Germinal center (tissue), 1 donor: ENCODE measurements at regions not wholly inside any gene's neighbourhood (a gene's known extent, or its start where the extent isn't known, plus 50 kb on each side); places are given as distances from the start of the nearest gene placed in this dataset.
"Not testable (repeated sequence)": the region's sequence is repeated elsewhere in the genome, so short reads cannot be mapped to it uniquely, and the experiment has no call there.

Source experiments
- DNase-seq: peaks from one replicate; pipeline ENCODE4 v3.0.0; 2012; ENCODE audit warnings: mixed read lengths, low spot score

DNA sequence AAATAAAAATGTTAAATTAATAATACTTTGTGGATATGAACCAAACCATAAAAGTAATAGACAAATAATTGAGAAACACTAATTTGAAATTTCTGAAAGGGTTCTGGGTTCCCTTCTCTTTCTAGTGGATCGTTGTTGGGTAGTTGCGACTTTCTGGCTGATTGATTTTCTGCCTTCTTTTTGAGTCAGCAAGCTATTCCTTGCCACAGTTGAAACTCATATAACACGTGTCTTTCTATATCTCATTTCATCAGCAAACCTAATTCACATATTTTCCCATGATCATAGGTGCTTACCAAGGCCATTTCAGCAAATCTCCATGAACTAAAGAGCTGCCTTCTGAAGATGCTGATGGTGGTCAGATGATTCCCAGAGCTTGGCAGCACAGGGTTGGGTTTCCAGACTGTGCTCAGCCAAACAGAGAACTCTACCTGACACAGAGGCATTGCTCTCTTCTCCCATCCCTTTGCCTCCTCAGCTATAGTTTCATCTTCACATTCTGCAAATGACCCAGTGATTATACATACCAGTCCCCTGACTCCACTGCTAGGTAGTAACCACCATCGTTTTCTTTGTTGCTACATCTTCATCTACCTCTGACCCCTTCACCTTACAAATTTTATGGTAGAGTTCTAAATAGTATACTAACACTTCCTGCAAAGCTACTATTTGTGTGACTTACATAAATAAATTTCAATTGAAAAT, 383.9 kb upstream of the DPH6 start:
- DNase-seq: no peak

DNA sequence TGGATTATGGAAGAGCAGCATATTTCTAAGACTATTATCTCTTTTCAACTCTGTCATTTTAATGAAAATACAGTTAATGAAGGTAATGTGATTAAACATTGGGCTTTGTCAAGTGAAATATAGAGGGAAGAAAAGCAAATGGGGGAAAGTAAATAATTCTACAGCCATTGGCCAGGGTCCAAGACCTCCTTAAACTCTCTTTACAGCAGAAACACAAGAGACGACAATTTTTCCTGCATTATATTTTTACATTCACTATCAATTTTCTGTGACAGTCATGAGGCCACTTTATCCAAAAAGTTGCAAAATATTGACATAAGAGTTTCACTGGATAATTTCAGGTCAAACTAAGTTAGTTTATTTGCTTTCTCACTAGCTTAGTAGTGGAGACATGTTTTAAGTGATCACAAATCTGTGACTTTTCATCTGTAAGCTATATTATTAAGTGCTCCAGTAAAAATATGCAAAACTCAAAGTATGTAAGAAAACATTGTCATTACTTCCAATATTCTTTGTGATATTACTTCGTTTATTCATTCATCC, 385.9 kb upstream of the DPH6 start:
- DNase-seq: no peak

DNA sequence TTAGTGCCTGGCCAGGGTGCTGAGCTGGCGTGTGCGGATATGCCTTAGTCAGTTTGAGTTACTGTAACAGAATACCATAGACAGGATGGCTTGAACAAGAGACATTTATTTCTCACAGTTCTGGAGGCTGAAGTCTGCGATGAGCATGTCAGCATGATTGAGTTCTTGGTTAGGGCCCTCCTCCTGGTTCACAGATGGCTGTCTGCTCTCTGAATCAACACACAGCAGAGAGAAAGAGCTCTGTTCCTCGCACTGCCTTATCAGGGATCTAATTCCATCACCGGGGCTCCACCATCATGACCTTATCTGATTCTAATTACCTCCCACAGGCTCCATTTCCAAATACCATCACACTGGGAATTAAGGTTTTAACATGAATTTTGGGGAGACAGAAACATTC, 386.6 kb upstream of the DPH6 start:
- DNase-seq: no peak

- DNase-seq: no peak
These were observed 387.6 kb upstream of the DPH6 start for GRCh38 chr15:35933531-35933930.

DNA sequence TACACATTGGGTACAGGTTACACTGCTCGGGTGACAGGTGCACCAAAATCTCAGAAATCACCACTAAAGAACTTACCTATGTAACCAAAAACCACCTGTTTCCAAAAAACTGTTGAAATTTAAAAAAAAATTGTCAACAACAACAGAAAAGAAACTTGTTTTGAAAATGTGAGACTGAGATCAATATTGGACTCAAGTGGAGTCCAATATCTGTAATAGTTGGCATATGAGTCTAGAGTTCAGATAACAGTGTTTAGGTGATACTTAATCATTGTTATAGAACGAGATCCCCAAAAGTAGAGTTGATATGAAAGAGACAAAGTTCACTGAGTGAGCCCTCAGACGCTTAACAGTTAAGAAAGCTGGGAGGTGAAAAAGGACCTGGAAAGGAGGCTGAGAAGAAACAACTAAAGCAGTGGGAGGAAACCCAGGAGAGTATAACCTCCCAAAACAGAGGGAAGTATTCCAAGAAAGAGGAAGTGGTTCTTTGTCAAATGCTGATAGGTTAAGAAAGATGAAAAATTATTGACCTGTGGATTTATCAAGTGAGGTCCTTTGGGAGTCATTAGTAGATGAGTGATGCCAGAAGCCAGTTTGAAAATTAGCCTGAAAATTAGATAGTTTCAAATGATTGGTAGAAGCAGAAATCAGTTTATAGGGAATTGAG, 388.6 kb upstream of the DPH6 start:
- no peak for DNase-seq

DNA sequence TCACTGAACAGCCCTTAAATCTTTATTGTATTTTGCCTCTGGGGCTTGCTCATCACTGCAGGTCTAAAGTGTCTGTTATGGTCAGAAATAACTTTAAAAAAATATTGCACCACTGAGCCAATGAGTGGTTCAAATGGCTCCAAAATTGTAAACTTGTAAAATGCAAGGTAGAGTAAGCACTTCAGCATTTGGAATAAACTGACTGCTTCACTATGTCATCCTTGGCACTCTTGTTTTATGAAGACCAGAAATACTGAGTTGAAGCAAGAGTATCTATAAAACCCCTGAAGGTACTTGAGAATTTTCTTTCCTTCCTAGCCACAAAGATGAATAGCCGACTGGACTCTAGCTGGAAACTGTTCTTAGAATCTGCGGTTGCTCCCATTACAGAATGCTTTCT, 390.3 kb upstream of the DPH6 start:
- no peak for DNase-seq

GRCh38 chr15:35937380-35937779, 391.4 kb upstream of the DPH6 start:
- DNase-seq: no peak

- DNase-seq: no peak
These were observed 399.1 kb upstream of the DPH6 start for GRCh38 chr15:35944945-35945585.

DNA sequence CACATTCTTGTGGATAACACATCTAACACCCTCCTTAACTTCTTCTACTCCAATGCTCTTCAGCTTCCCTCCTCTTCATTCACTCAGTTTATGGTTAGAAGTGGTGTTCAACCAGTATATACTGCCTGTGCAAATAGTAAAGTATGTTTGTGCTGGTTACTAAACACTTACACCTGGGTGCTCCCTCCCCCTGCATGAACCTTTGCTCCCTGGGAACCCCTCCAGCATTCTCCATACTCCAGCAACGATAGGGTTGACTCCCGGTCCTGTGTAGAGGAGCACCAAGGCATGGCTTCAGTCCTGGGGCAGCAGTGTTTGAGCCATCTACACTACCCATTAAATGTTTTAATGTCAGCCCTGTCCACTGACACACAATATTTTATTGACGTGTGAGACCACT, 407.5 kb upstream of the DPH6 start:
- no peak for DNase-seq

GRCh38 chr15:35956056-35956455, 410.1 kb upstream of the DPH6 start:
- DNase-seq: no peak

DNA sequence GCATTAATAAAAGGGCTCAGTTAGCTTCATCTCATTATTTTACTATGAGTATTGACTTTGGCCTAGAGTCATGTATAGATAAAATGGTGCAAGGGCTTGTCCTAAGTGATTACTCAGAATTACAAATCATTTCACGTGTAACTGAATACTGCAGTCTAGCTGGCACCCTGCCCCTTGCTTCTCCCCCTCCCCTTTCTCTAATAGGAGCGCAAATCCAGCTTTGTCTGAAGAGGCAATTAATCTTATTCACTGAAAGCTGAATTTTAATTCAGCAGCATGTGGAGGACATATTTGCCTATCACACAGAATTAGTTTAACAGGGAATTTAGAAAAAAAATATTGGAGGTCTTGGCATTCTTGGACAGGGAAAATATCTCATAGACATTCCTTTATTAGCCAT, 412.1 kb upstream of the DPH6 start:
- no peak for DNase-seq

- DNase-seq: no peak
These were observed 413.0 kb upstream of the DPH6 start for GRCh38 chr15:35958975-35959374.

DNA sequence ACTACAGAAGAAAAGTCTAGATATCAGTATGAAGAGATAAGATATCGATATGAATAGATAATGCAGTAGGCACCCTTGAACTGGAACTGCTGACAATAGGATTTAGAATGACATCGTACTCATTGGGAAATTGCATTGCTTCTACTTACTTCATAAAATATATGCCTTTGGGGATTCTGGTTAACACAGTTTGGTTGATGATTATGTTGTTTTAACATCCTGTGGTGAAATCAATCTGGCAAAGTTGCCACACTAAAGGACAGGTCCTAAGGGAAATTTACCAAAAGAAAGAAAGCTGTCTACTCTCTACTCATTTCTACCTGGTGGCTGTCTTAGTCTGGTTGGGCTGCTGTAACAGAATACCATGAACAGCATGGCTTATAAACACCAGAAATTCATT, 417.4 kb upstream of the DPH6 start:
- DNase-seq: no peak

DNA sequence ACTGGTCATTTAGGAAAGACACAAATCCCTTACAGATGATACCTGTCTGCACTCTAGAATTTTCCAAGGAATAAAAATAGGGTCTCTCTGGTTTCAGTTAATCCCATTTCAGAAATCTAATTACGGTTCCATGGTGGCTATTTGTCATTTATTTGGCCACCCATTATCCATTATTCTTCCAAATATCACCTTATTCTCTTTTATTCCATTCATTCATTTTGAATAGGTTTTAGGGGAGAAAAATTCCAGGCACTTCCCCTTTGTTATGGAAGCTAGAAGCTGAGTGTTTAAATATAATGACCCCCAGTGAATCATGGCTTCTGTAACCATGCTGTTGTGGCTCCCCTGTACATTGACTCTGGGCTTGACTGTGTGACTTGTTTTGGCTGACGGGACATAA, 420.8 kb upstream of the DPH6 start:
- no peak for DNase-seq

DNA sequence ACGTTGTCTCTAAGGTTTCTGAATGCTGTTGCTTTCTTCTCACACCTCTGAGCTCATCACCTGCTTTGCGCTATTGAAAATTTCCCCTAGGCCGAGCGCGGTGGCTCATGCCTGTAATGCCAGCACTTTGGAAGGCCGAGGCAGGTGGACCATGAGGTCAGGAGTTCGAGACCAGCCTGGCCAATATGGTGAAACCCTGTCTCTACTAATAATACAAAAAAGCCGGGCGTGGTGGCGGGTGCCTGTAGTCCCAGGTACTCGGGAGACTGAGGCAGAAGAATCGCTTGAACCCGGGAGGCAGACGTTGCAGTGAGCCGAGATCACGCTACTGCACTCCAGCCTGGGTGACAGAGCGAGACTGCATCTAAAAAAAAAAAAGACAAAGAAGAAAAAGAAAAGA, 422.0 kb upstream of the DPH6 start:
- not testable (repeated sequence) for DNase-seq

GRCh38 chr15:35973029-35973428, 427.1 kb upstream of the DPH6 start:
- DNase-seq: no peak

DNA sequence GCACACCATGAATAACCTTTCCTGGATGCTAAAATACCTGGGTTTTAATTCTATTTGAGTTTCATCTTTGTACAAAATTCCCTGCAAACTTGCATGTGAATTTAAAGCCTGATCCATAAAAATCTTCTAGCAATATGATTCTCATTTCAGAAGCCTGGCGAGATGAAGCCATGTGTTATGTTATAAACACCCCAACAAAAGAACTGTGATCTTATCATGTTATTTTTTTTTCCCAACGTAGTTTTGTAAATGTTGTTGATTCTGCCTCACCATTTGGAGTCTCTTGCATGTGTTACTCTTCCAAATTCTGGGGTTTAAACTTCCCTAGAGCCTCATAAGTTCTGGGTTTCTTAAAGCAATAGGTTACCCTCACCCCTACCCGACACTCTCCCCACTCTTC, 428.1 kb upstream of the DPH6 start:
- DNase-seq: no peak

- DNase-seq: no peak
These were observed 430.0 kb upstream of the DPH6 start for GRCh38 chr15:35975941-35976340.

DNA sequence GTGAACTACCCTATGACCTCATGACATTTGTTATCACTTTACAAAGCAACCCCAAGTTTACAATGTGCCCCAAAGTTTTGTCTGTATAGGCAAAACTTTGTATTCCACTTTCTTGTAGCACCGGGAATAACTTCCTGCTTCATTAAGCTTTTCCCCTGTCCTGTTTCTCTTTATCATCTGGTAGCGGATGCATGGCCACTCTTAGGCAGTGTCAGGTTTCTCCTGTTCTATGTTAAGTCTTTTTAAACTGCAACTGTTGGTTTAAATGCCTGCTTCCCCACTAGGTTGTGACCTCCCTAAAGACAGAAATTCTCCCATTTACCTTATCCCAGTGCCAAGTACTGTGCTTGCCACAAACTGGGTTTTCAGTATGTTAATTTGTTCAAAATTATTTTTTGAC, 433.6 kb upstream of the DPH6 start:
- DNase-seq: no peak

GRCh38 chr15:35980719-35981118, 434.8 kb upstream of the DPH6 start:
- no peak for DNase-seq

DNA sequence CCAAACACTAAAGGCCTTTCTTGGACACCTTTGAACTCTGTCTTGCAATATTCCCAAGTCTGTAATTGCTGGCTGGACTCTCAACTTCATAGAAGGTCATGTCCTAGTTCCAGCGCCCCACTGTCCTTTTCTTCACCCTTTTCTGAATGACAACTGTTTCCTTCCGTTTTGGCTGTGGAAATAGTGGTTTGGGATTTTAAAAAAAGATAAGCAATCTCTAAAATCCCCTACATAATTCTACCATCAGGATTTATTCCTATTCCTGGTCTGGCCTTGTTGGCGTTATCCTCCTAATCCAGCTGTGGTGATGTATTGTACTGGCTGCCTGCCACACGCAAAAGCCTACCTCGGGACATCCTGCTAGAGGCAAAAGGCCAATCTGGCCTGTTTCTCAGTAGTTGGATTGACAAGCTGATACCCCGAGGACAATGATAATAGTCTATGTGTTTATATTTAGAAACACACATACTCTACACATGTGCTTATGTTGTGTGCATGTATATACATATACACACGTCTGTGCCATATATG, 440.3 kb upstream of the DPH6 start:
- DNase-seq: no peak

DNA sequence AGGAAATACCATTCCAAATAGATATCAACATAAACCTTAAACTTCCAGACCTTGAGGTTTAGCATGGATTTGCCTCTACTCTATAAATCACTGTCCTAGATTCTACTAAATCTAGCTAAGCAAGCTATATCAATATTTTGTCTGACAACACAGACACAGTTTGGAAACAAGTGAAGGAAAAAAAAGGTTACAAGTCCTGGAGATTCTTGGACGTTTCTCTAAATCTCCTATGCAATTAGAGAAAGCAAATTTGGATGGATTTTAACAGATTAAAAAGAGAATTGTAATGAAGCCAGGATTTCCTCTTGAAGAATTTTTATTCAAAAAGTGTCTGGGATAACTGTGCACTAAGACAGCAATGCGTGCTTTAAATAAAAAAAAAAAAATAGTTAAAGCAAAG, 441.1 kb upstream of the DPH6 start:
- DNase-seq: no peak

DNA sequence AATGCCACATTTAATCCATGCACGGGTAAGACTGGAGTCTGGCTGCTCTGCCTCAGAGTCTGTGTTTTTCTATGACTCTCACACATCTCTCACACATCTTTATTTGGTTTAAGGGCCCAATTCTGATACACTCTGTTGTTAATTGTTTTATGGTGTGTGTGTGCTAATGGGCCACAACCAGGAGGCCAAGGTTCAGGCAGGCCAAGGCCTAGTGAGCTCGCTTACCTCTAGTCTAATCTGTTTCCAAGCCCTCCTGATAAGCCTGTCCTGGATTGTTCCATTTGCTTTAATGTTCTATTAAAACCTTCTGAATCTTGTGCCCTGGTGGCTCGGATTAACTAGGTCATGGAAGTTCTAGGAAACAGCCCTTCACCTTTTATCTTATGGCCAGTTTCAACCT, 445.4 kb upstream of the DPH6 start:
- DNase-seq: no peak
